NCI-H146 (cell line): ENCODE measurements at regions not wholly inside any gene's neighbourhood (a gene's known extent, or its start where the extent isn't known, plus 50 kb on each side); places are given as distances from the start of the nearest gene placed in this dataset.
A peak's percentile ranks its signal among the peaks of the same experiment; 100 is the strongest.
"Not testable (repeated sequence)": the region's sequence is repeated elsewhere in the genome, so short reads cannot be mapped to it uniquely, and the experiment has no call there.

Source experiments
- DNase-seq: peaks from one replicate; lab custom pipeline; 2025; lab: John Stamatoyannopoulos, UW

- no peak for DNase-seq
Measured at GRCh38 chr2:142330458-142330857, 199.6 kb upstream of the LRP1B start.

GRCh38 chr2:142325870-142326269 lies 195.1 kb upstream of the LRP1B start:
- no peak for DNase-seq

GRCh38 chr2:142323206-142323605 lies 192.4 kb upstream of the LRP1B start:
- no peak for DNase-seq

DNA sequence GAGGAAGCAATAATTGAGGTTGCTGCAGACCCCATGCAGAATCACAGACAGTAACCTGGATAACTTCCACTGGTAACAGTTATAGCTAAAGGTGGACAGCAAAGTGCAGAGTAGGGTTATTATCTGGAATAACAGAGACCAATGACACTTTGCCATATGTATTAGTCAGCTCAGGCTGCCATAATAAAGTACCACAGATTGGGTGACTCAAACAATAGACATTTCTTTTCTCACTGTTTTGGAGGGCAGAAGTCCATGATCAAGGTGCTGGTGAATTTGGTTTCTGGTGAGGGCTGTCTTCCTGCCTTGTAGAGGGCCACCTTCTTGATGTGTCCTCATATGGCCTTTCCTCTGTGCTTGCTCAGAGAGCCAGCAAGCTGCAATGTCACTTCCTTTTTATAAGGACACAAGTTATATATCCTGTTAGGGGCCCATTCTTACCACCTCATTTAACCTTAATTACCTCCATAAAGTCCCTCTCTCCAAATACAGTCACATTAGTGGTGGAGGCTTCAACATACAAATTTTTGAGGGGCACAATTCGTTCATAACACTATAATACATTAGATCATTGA lies 191.0 kb upstream of the LRP1B start:
- DNase-seq, result no peak

GRCh38 chr2:142320067-142320466 lies 189.3 kb upstream of the LRP1B start:
- DNase-seq, result no peak

DNA sequence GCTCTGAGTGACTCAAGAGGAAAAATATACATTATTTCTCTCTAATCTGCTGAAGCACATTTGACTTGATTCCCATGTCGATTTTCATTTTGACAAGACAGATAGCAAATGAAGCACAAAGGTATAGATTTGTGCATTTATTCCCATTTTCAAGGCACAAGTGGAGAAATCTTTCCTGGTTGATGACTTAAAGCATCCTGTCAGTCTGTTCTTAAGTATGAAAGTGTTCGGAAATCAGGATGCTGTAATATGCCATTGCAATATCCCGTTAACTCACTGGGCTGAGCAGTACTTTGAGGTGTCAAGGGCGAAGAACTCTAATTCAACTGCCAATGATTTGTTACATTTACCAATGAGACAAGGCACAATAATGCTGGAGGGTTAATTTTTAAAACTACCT lies 185.2 kb upstream of the LRP1B start:
- DNase-seq, result no peak

GRCh38 chr2:142315346-142315745 lies 184.5 kb upstream of the LRP1B start:
- DNase-seq, result no peak

GRCh38 chr2:142314164-142314563 lies 183.3 kb upstream of the LRP1B start:
- no peak for DNase-seq

DNA sequence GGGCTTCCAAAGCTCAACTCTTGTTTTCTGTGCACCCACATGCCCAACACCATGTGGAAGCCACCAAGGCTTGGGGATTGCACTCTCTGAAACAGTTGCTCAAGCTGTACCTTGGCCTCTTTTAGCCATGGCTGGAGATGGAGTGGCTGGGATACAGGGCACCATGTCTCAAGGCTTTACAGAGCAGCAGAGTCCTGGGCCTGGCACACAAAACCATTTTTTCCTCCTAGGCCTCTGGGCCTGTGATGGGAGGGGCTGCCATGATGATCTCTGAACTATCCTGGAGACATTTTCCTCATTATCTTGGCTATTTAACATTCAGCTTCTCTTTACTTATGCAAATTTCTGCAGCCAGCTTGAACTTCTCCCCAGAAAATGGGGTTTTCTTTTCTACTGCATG lies 179.7 kb upstream of the LRP1B start:
- DNase-seq, result no peak

GRCh38 chr2:142308744-142309143 lies 177.9 kb upstream of the LRP1B start:
- DNase-seq, result no peak

GRCh38 chr2:142307616-142308115 lies 176.8 kb upstream of the LRP1B start:
- no peak for DNase-seq

DNA sequence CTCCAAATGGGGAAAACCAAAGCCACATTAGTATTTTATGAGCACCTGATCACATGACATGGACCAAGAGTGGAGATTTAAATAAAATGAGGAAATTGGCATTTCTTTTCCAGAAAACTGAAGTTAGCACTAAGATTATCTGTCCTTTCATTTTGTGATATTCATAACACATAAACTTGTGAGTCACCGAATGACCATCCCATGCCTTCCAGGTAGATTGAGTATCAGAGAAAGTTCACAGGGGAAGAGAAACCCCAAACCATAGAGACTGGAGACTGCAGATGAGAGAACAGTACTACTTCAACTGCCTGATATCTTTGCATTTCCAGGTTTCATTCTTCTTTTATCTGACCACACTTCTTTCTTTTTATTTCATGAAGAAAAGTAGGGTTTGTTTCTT lies 176.3 kb upstream of the LRP1B start:
- DNase-seq, result no peak

GRCh38 chr2:142306131-142306530 lies 175.3 kb upstream of the LRP1B start:
- no peak for DNase-seq

- DNase-seq, result no peak
Measured at GRCh38 chr2:142300517-142300916, 169.7 kb upstream of the LRP1B start.

DNA sequence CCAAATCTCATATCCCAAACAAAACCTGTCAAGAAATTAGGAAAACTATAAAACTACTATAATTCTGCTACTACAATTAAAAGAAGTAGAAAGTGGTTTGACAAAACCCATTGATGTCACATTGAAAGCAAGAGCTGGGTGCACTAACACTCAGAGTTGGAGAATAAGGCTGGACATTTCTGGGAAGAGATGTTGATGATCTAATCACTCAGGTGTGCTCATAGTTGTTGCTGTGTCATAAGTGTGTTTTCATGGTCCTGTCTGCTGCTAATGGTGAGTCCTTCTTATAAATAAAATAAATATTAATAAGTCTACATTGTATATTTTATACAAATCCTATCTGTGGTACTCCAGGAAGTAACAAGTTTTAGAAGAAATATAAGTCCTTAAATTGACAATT lies 168.2 kb upstream of the LRP1B start:
- DNase-seq, result no peak

GRCh38 chr2:142294225-142294624 lies 163.4 kb upstream of the LRP1B start:
- no peak for DNase-seq

GRCh38 chr2:142291969-142292368 lies 161.2 kb upstream of the LRP1B start:
- DNase-seq, result no peak

- DNase-seq, result no peak
Measured at GRCh38 chr2:142290931-142291330, 160.1 kb upstream of the LRP1B start.

- DNase-seq, result peak; percentile 10
Measured at GRCh38 chr2:142286618-142287017, 155.8 kb upstream of the LRP1B start.

GRCh38 chr2:142285480-142285879 lies 154.7 kb upstream of the LRP1B start:
- DNase-seq, result no peak

DNA sequence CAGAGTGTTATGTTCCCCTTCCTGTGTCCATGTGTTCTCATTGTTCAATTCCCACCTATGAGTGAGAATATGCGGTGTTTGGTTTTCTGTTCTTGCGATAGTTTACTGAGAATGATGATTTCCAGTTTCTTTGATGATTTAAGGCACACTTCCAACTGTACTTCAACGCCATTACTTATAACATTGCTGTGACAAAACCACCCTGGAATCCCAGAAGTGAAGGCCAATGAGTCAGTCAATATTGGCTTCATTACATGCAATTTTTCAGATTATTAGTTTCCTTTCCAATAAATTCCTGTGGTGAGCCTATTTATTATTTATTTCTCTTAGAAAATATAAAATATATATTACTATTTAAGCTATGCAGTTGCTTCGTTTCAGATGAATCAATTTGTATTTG lies 153.5 kb upstream of the LRP1B start:
- DNase-seq, result not testable (repeated sequence)

DNA sequence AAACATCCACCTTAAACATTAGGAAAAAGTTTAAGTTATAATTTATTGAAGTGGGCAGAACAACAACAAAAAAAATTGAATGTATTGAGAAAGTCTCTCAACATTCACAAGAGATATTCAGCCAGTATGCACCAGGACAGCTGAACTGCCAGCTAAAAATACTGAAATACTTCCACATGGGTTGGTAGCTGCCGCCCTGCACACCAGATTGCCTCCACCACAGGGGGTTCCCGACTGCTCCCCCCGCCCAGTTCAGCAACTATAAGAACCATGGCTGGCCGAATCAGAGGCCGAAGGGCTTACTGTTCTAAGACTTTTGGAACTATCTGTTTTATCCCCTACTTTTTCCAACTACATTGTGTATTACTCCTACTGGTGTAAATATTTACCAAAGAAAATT lies 150.0 kb upstream of the LRP1B start:
- DNase-seq, result no peak

GRCh38 chr2:142270990-142271389 lies 140.2 kb upstream of the LRP1B start:
- no peak for DNase-seq

GRCh38 chr2:142270291-142270690 lies 139.5 kb upstream of the LRP1B start:
- DNase-seq, result no peak

- no peak for DNase-seq
Measured at GRCh38 chr2:142259356-142259755, 128.5 kb upstream of the LRP1B start.
